HG02571 (cell line): ENCODE measurements at regions not wholly inside any gene's neighbourhood (a gene's known extent, or its start where the extent isn't known, plus 50 kb on each side); places are given as distances from the start of the nearest gene placed in this dataset.
"Not testable (repeated sequence)": the region's sequence is repeated elsewhere in the genome, so short reads cannot be mapped to it uniquely, and the experiment has no call there.

Experiments used
- ATAC-seq: cut with Tn5 transposase; IDR thresholded peaks from one replicate; pipeline ENCODE4 v1.9.1; 2021; ENCODE audit warnings: mild to moderate bottlenecking, moderate library complexity; ENCODE audit not compliant: unreplicated experiment

- no peak for ATAC-seq
These were observed 488.3 kb downstream of the TNS3 start for GRCh38 chr7:47093320-47094234.

- no peak for ATAC-seq
These were observed 489.6 kb downstream of the TNS3 start for GRCh38 chr7:47092336-47092735.

- ATAC-seq = no peak
These were observed 490.8 kb downstream of the TNS3 start for GRCh38 chr7:47091141-47091540.

GRCh38 chr7:47089461-47089860 is 492.4 kb downstream of the TNS3 start:
- ATAC-seq = no peak

GRCh38 chr7:47089068-47089417 is 492.9 kb downstream of the TNS3 start:
- no peak for ATAC-seq

GRCh38 chr7:47088329-47089067 is 493.4 kb downstream of the TNS3 start:
- ATAC-seq = peak; percentile 70

GRCh38 chr7:47087866-47088265 is 494.0 kb downstream of the TNS3 start:
- ATAC-seq = no peak

- no peak for ATAC-seq
These were observed 496.2 kb downstream of the TNS3 start for GRCh38 chr7:47085491-47086275.

GRCh38 chr7:47083476-47084250 is 498.2 kb downstream of the TNS3 start:
- no peak for ATAC-seq

- ATAC-seq = no peak
These were observed 501.1 kb downstream of the TNS3 start for GRCh38 chr7:47080816-47081215.

- ATAC-seq = no peak
These were observed 503.7 kb downstream of the TNS3 start for GRCh38 chr7:47078241-47078640.

- ATAC-seq = no peak
These were observed 507.2 kb downstream of the TNS3 start for GRCh38 chr7:47074702-47075153.

GRCh38 chr7:47073284-47073683 is 508.6 kb downstream of the TNS3 start:
- no peak for ATAC-seq

- ATAC-seq = no peak
These were observed 510.0 kb downstream of the TNS3 start for GRCh38 chr7:47071866-47072265.

- ATAC-seq = no peak
These were observed 512.4 kb downstream of the TNS3 start for GRCh38 chr7:47069385-47070076.

- ATAC-seq = no peak
These were observed 514.8 kb downstream of the TNS3 start for GRCh38 chr7:47066976-47067614.

- no peak for ATAC-seq
These were observed 525.2 kb downstream of the TNS3 start for GRCh38 chr7:47056731-47057130.

GRCh38 chr7:47052541-47053208 is 529.2 kb downstream of the TNS3 start:
- not testable (repeated sequence) for ATAC-seq

- ATAC-seq = no peak
These were observed 532.6 kb downstream of the TNS3 start for GRCh38 chr7:47049234-47049774.
